ENCODE measurements at regions not wholly inside any gene's neighbourhood (a gene's known extent, or its start where the extent isn't known, plus 50 kb on each side); places are given as distances from the start of the nearest gene placed in this dataset.

DNA sequence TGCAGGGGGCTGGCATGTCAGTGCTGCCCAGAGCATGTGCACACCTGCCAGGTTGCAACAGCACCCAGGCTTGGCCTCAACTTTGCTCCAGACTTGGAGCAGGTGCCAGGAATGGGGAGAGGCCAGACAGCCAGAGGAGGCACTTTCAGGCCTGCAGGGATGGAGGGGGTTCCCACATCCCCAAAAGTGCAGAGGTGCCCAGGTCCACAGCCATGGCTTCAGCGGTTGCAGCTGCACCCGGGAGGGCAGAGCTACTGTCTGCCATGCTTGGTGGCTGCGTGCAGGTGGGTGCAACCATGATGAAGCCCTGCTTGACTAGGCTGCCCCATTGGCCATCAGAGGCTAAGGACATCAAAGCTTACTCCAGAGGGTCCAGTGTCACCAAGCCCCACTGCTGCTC lies 196.8 kb upstream of the VRK2 start:
- no peak for ATAC-seq

DNA sequence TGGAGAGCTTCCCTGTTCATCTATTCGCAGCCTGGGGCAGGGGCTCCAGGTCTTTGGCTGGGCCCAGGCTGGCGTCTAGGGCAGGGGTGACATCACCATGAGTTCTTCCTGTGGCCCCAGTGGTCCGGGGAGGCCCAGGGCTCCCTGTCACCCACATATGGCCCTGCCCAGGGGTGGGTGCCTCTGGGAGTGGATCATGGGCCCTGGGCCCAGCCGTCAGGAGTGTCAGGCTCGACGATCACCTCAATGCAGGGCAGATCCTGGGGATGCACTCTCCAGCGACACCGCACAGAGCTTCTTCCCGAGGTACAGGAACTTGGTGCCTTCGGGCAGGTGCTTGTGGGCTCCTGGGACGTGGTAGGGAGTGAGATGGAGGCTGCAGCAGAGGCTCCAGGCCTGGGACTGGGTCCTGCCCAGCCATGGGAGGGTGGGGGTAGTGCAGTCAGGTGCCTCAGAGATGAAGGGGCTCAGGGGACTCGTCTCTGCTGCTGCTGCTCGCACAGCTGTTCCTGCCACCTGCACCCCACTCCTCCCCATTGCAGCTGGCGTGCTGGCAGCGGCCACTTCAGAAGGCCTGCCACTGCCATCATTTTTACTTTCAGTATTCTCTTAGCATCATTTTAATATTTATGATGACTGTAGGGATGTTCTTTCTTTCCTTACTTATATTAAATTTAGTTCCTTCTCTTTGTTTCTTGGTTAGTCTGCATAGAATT lies 196.0 kb upstream of the VRK2 start:
- TF ChIP-seq POU6F1 (CRISPR knock-in tag; IDR thresholded peaks at IDR 0.05; ENCODE audit: borderline replicate concordance, low read depth) (no peak), PPARA (CRISPR knock-in tag; IDR thresholded peaks at IDR 0.05; ENCODE audit: borderline replicate concordance) (no peak), ZC3H10 (CRISPR knock-in tag; IDR thresholded peaks at IDR 0.05) (no peak), ZFP3 (CRISPR knock-in tag; IDR thresholded peaks at IDR 0.05) (no peak), ARNTL (CRISPR knock-in tag; IDR thresholded peaks at IDR 0.05; ENCODE audit: borderline replicate concordance, low read depth) (no peak)
- TF ChIP-seq, protein P1, sequence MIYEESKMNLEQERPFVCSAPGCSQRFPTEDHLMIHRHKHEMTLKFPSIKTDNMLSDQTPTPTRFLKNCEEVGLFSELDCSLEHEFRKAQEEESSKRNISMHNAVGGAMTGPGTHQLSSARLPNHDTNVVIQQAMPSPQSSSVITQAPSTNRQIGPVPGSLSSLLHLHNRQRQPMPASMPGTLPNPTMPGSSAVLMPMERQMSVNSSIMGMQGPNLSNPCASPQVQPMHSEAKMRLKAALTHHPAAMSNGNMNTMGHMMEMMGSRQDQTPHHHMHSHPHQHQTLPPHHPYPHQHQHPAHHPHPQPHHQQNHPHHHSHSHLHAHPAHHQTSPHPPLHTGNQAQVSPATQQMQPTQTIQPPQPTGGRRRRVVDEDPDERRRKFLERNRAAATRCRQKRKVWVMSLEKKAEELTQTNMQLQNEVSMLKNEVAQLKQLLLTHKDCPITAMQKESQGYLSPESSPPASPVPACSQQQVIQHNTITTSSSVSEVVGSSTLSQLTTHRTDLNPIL (CRISPR knock-in tag; IDR thresholded peaks at IDR 0.05; ENCODE audit: low read depth): no peak
- ATAC-seq: no peak

More for the DNA sequence above, 196.8 kb upstream of the VRK2 start:
- no peak for TF ChIP-seq POU6F1 (CRISPR knock-in tag; IDR thresholded peaks at IDR 0.05; ENCODE audit: borderline replicate concordance, low read depth)
- TF ChIP-seq ZNF70 (CRISPR knock-in tag; IDR thresholded peaks at IDR 0.05): no peak

DNA sequence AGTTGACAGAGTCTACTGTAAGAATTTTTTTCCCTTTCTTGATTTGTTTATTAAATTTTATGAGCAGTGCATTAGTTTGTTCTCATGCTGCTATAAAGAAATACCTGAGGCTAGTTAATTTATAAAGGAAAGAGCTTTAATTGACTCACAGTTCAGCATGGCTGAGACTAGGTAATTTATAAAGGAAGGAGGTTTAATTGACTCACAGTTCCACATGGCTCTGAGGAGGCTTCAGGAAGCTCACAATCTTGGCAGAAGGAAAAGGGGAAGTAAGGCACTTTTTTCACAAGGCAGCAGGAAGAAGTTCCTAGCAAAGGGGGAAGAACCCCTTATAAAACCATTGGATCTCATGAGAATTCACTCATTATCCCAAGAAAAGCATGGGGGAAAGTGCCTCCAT lies 191.4 kb upstream of the VRK2 start:
- no peak for ATAC-seq
- no peak for TF ChIP-seq SNAI2 (CRISPR knock-in tag; IDR thresholded peaks at IDR 0.05)
- TF ChIP-seq ZC3H10 (CRISPR knock-in tag; IDR thresholded peaks at IDR 0.05): no peak
- TF ChIP-seq ZFP3 (CRISPR knock-in tag; IDR thresholded peaks at IDR 0.05): no peak
- no peak for TF ChIP-seq ZNF8 (CRISPR knock-in tag; IDR thresholded peaks at IDR 0.05)
- no peak for TF ChIP-seq ZFP30 (CRISPR knock-in tag; IDR thresholded peaks at IDR 0.05)
- TF ChIP-seq, protein P2, sequence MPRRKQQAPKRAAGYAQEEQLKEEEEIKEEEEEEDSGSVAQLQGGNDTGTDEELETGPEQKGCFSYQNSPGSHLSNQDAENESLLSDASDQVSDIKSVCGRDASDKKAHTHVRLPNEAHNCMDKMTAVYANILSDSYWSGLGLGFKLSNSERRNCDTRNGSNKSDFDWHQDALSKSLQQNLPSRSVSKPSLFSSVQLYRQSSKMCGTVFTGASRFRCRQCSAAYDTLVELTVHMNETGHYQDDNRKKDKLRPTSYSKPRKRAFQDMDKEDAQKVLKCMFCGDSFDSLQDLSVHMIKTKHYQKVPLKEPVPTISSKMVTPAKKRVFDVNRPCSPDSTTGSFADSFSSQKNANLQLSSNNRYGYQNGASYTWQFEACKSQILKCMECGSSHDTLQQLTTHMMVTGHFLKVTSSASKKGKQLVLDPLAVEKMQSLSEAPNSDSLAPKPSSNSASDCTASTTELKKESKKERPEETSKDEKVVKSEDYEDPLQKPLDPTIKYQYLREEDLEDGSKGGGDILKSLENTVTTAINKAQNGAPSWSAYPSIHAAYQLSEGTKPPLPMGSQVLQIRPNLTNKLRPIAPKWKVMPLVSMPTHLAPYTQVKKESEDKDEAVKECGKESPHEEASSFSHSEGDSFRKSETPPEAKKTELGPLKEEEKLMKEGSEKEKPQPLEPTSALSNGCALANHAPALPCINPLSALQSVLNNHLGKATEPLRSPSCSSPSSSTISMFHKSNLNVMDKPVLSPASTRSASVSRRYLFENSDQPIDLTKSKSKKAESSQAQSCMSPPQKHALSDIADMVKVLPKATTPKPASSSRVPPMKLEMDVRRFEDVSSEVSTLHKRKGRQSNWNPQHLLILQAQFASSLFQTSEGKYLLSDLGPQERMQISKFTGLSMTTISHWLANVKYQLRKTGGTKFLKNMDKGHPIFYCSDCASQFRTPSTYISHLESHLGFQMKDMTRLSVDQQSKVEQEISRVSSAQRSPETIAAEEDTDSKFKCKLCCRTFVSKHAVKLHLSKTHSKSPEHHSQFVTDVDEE (CRISPR knock-in tag; IDR thresholded peaks at IDR 0.05): no peak
- no peak for TF ChIP-seq ARNTL (CRISPR knock-in tag; IDR thresholded peaks at IDR 0.05; ENCODE audit: borderline replicate concordance, low read depth)
- TF ChIP-seq ZNF565 (CRISPR knock-in tag; conservative IDR thresholded peaks at IDR 0.05; ENCODE audit: low read depth): no peak
- no peak for TF ChIP-seq BACH2 (CRISPR knock-in tag; IDR thresholded peaks at IDR 0.05; ENCODE audit: borderline replicate concordance)
- no peak for TF ChIP-seq TOX (CRISPR knock-in tag; IDR thresholded peaks at IDR 0.05; ENCODE audit: borderline replicate concordance)

- ATAC-seq: no peak
- TF ChIP-seq TOX (CRISPR knock-in tag; IDR thresholded peaks at IDR 0.05; ENCODE audit: borderline replicate concordance): no peak
- TF ChIP-seq ZNF70 (CRISPR knock-in tag; IDR thresholded peaks at IDR 0.05): no peak
- no peak for TF ChIP-seq ZNF8 (CRISPR knock-in tag; IDR thresholded peaks at IDR 0.05)
- TF ChIP-seq ZFP3 (CRISPR knock-in tag; IDR thresholded peaks at IDR 0.05): no peak
- no peak for TF ChIP-seq ZFP30 (CRISPR knock-in tag; IDR thresholded peaks at IDR 0.05)
- no peak for TF ChIP-seq TCF4 (CRISPR knock-in tag; IDR thresholded peaks at IDR 0.05; ENCODE audit: borderline replicate concordance)
- no peak for TF ChIP-seq GLIS3 (CRISPR knock-in tag; IDR thresholded peaks at IDR 0.05)
- TF ChIP-seq CSDC2 (CRISPR knock-in tag; IDR thresholded peaks at IDR 0.05): no peak
- TF ChIP-seq ZC3H10 (CRISPR knock-in tag; IDR thresholded peaks at IDR 0.05): no peak
- no peak for TF ChIP-seq RARB (CRISPR knock-in tag; IDR thresholded peaks at IDR 0.05)
- no peak for TF ChIP-seq CSRNP3 (CRISPR knock-in tag; IDR thresholded peaks at IDR 0.05)
- TF ChIP-seq PPARA (CRISPR knock-in tag; IDR thresholded peaks at IDR 0.05; ENCODE audit: borderline replicate concordance): no peak
- no peak for TF ChIP-seq OSR1 (CRISPR knock-in tag; IDR thresholded peaks at IDR 0.05)
- TF ChIP-seq ZNF565 (CRISPR knock-in tag; conservative IDR thresholded peaks at IDR 0.05; ENCODE audit: low read depth): no peak
- TF ChIP-seq, protein P3, sequence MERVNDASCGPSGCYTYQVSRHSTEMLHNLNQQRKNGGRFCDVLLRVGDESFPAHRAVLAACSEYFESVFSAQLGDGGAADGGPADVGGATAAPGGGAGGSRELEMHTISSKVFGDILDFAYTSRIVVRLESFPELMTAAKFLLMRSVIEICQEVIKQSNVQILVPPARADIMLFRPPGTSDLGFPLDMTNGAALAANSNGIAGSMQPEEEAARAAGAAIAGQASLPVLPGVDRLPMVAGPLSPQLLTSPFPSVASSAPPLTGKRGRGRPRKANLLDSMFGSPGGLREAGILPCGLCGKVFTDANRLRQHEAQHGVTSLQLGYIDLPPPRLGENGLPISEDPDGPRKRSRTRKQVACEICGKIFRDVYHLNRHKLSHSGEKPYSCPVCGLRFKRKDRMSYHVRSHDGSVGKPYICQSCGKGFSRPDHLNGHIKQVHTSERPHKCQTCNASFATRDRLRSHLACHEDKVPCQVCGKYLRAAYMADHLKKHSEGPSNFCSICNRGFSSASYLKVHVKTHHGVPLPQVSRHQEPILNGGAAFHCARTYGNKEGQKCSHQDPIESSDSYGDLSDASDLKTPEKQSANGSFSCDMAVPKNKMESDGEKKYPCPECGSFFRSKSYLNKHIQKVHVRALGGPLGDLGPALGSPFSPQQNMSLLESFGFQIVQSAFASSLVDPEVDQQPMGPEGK (CRISPR knock-in tag; IDR thresholded peaks at IDR 0.05; ENCODE audit: borderline replicate concordance): no peak
- no peak for TF ChIP-seq ESRRG (CRISPR knock-in tag; IDR thresholded peaks at IDR 0.05)
- TF ChIP-seq BACH2 (CRISPR knock-in tag; IDR thresholded peaks at IDR 0.05; ENCODE audit: borderline replicate concordance): no peak
- no peak for TF ChIP-seq POU6F1 (CRISPR knock-in tag; IDR thresholded peaks at IDR 0.05; ENCODE audit: borderline replicate concordance, low read depth)
Observed at GRCh38 chr2:57859755-57860154, 186.9 kb upstream of the VRK2 start.

All from SK-N-SH treated with all-trans-retinoic acid at 6 μM for 48 hours (cell line).